SK-N-MC (cell line): ENCODE measurements at regions not wholly inside any gene's neighbourhood (a gene's known extent, or its start where the extent isn't known, plus 50 kb on each side); places are given as distances from the start of the nearest gene placed in this dataset.

Source experiments
- EZH2 ChIP-seq: fragments of 200-600 bp; sonication (generic); IDR thresholded peaks from one replicate; pipeline ENCODE4 v1.6.1; 2017; ENCODE audit warnings: antibody characterized with exemption
- POLR2AphosphoS5 ChIP-seq: IDR thresholded peaks from 2 replicates; pipeline ENCODE4 v1.6.1; 2012; ENCODE audit warnings: mild to moderate bottlenecking, low read depth, low read length, borderline replicate concordance

GRCh38 chr17:65305116-65305515 is 167.9 kb downstream of the RGS9 start:
- TF ChIP-seq POLR2AphosphoS5 = no peak
- TF ChIP-seq EZH2 = no peak
